ENCODE measurements at regions not wholly inside any gene's neighbourhood (a gene's known extent, or its start where the extent isn't known, plus 50 kb on each side); places are given as distances from the start of the nearest gene placed in this dataset.

GRCh38 chr3:182309120-182309519, 484.2 kb upstream of the ATP11B start:
- Histone ChIP-seq H3K4me3 (ENCODE audit: low read length) (no peak overlapping the region), H4K20me1 (ENCODE audit: control insufficient read depth, insufficient read depth, low read depth, low read length) (no peaks in the 10 kb centered on the region), H3K36me3 (ENCODE audit: control insufficient read depth, low read length) (no peaks in the 10 kb centered on the region), H3K4me2 (ENCODE audit: low read length) (no peak overlapping the region), H3K4me1 (ENCODE audit: control insufficient read depth, low read length) (peaks cover 8% of the 10 kb centered on the region; the same call in 1 of the 2 replicates), H3K79me2 (ENCODE audit: control insufficient read depth, low read length) (no peaks in the 10 kb centered on the region), H3K9me2 (replicated peaks; ENCODE audit: control insufficient read depth, low read length) (no peaks in the 10 kb centered on the region), H3F3A (ENCODE audit: control insufficient read depth, insufficient read depth) (no peaks in the 10 kb centered on the region), H3K27ac (ENCODE audit: low read depth, low read length) (no peak overlapping the region), H3K27me3 (ENCODE audit: control insufficient read depth, low read length) (no peaks in the 10 kb centered on the region), H3K9me3 (ENCODE audit: control insufficient read depth, insufficient read depth, low read length) (no peaks in the 10 kb centered on the region)
- no peak for TF ChIP-seq CTCF (IDR thresholded peaks at IDR 0.05; ENCODE audit: low read depth, low read length, poor library complexity, severe bottlenecking)
- TF ChIP-seq EZH2phosphoT487 (IDR thresholded peaks at IDR 0.05; ENCODE audit: borderline replicate concordance, low read length): no peak

DNA sequence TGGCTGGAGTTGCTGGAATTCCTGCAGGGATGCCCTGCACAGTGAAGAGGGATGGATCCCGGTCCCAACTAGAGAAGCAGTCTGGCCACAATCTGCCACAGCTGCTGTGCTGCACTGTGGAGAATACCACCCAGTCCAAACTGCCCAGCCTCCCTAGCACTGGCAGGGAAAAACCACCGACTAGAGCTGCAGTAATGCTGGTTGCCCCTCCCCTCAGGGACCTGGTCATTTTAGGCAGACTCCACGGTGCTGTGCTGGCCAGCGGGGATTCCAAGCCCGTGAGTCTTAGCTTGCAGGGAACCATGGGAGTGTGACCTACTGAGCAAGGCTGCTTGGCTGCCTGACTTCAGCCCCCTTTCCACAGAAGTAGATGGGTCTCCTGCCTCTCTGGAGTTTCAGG, 478.0 kb upstream of the ATP11B start:
- H3K9me3 ChIP-seq (ENCODE audit: control insufficient read depth, insufficient read depth, low read length): peaks cover 3% of the 10 kb centered on the region; the same call in 1 of the 2 replicates
- H3K9me2 ChIP-seq (replicated peaks; ENCODE audit: control insufficient read depth, low read length): no peaks in the 10 kb centered on the region
- no peaks in the 10 kb centered on the region for H4K20me1 ChIP-seq (ENCODE audit: control insufficient read depth, insufficient read depth, low read depth, low read length)
- H3K79me2 ChIP-seq (ENCODE audit: control insufficient read depth, low read length): no peaks in the 10 kb centered on the region
- H3K4me3 ChIP-seq (ENCODE audit: low read length): no peak overlapping the region
- no peak for TF ChIP-seq EZH2phosphoT487 (IDR thresholded peaks at IDR 0.05; ENCODE audit: borderline replicate concordance, low read length)
- H3F3A ChIP-seq (ENCODE audit: control insufficient read depth, insufficient read depth): no peaks in the 10 kb centered on the region
- no peaks in the 10 kb centered on the region for H3K27me3 ChIP-seq (ENCODE audit: control insufficient read depth, low read length)
- H3K27ac ChIP-seq (ENCODE audit: low read depth, low read length): no peak overlapping the region
- no peak overlapping the region for H3K4me2 ChIP-seq (ENCODE audit: low read length)
- no peaks in the 10 kb centered on the region for H3K4me1 ChIP-seq (ENCODE audit: control insufficient read depth, low read length)
- no peaks in the 10 kb centered on the region for H3K36me3 ChIP-seq (ENCODE audit: control insufficient read depth, low read length)

- H3K4me1 ChIP-seq (ENCODE audit: control insufficient read depth, low read length): no peaks in the 10 kb centered on the region
- H3K9me3 ChIP-seq (ENCODE audit: control insufficient read depth, insufficient read depth, low read length): peaks cover 3% of the 10 kb centered on the region; the same call in 1 of the 2 replicates
- no peaks in the 10 kb centered on the region for H3K79me2 ChIP-seq (ENCODE audit: control insufficient read depth, low read length)
- no peak overlapping the region for H3K4me3 ChIP-seq (ENCODE audit: low read length)
- no peaks in the 10 kb centered on the region for H3K36me3 ChIP-seq (ENCODE audit: control insufficient read depth, low read length)
- no peak overlapping the region for H3K4me2 ChIP-seq (ENCODE audit: low read length)
- no peaks in the 10 kb centered on the region for H3K27me3 ChIP-seq (ENCODE audit: control insufficient read depth, low read length)
- H3K27ac ChIP-seq (ENCODE audit: low read depth, low read length): no peak overlapping the region
- H3K9me2 ChIP-seq (replicated peaks; ENCODE audit: control insufficient read depth, low read length): no peaks in the 10 kb centered on the region
- H4K20me1 ChIP-seq (ENCODE audit: control insufficient read depth, insufficient read depth, low read depth, low read length): no peaks in the 10 kb centered on the region
- no peaks in the 10 kb centered on the region for H3F3A ChIP-seq (ENCODE audit: control insufficient read depth, insufficient read depth)
- TF ChIP-seq CTCF (IDR thresholded peaks at IDR 0.05; ENCODE audit: low read depth, low read length, poor library complexity, severe bottlenecking) (no peak), EZH2phosphoT487 (IDR thresholded peaks at IDR 0.05; ENCODE audit: borderline replicate concordance, low read length) (no peak)
These were observed 470.1 kb upstream of the ATP11B start for GRCh38 chr3:182323126-182323700.

DNA sequence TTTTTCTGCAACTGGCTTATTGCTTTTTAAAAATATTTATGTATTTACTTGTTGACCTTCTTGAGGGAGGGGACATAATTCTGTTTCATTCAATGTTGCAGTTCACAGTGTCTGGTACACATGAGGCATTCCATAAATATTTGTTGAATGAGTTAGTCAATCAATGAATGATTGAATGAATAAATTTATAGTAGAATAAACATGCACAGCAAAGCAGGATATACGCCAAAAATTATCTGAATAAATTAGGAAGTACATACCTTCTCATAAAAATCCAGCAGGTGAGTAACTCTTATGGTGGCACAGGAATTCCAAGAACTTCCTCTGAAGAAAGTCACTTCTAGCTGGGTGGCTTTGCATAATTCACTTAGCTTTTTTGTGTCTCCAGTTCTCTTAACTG, 469.4 kb upstream of the ATP11B start:
- H3K79me2 ChIP-seq (ENCODE audit: control insufficient read depth, low read length): no peaks in the 10 kb centered on the region
- no peaks in the 10 kb centered on the region for H3F3A ChIP-seq (ENCODE audit: control insufficient read depth, insufficient read depth)
- no peaks in the 10 kb centered on the region for H3K36me3 ChIP-seq (ENCODE audit: control insufficient read depth, low read length)
- no peaks in the 10 kb centered on the region for H3K27me3 ChIP-seq (ENCODE audit: control insufficient read depth, low read length)
- H3K4me2 ChIP-seq (ENCODE audit: low read length): no peak overlapping the region
- TF ChIP-seq CTCF (IDR thresholded peaks at IDR 0.05; ENCODE audit: low read depth, low read length, poor library complexity, severe bottlenecking) (no peak), EZH2phosphoT487 (IDR thresholded peaks at IDR 0.05; ENCODE audit: borderline replicate concordance, low read length) (no peak)
- peaks cover 3% of the 10 kb centered on the region; the same call in 1 of the 2 replicates for H3K9me3 ChIP-seq (ENCODE audit: control insufficient read depth, insufficient read depth, low read length)
- H3K27ac ChIP-seq (ENCODE audit: low read depth, low read length): no peak overlapping the region
- H3K9me2 ChIP-seq (replicated peaks; ENCODE audit: control insufficient read depth, low read length): no peaks in the 10 kb centered on the region
- H4K20me1 ChIP-seq (ENCODE audit: control insufficient read depth, insufficient read depth, low read depth, low read length): no peaks in the 10 kb centered on the region
- no peak overlapping the region for H3K4me3 ChIP-seq (ENCODE audit: low read length)
- H3K4me1 ChIP-seq (ENCODE audit: control insufficient read depth, low read length): no peaks in the 10 kb centered on the region
